ENCODE measurements at regions not wholly inside any gene's neighbourhood (a gene's known extent, or its start where the extent isn't known, plus 50 kb on each side); places are given as distances from the start of the nearest gene placed in this dataset.

DNA sequence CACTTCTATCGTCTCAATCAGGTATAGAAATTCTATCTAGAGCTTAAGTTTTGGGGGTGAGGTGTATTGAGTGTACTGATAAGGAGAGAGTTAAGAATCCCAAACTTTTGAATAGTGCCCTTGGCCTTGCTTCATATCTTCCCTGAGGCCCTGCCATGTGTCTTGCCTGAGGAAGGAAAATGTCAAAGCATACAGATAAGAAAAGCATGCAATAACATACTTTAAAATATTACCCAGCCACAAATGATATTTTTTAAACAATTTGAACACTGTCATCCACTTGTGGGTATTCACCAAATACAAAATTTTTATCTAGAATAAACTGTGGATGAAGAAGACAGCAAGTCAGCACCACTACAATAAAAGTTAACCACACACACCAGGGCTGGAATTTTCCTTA is 631.0 kb upstream of the ALCAM start:
- TF ChIP-seq, protein P1, sequence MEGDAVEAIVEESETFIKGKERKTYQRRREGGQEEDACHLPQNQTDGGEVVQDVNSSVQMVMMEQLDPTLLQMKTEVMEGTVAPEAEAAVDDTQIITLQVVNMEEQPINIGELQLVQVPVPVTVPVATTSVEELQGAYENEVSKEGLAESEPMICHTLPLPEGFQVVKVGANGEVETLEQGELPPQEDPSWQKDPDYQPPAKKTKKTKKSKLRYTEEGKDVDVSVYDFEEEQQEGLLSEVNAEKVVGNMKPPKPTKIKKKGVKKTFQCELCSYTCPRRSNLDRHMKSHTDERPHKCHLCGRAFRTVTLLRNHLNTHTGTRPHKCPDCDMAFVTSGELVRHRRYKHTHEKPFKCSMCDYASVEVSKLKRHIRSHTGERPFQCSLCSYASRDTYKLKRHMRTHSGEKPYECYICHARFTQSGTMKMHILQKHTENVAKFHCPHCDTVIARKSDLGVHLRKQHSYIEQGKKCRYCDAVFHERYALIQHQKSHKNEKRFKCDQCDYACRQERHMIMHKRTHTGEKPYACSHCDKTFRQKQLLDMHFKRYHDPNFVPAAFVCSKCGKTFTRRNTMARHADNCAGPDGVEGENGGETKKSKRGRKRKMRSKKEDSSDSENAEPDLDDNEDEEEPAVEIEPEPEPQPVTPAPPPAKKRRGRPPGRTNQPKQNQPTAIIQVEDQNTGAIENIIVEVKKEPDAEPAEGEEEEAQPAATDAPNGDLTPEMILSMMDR (IDR thresholded peaks at IDR 0.05; ENCODE audit: low read depth, low read length, missing control alignments), result no peak
- no peak for DNase-seq (ENCODE audit: low read depth)
- H3K4me3 ChIP-seq (ENCODE audit: low read depth, low read length), result no peak overlapping the region

- TF ChIP-seq, protein P1 (IDR thresholded peaks at IDR 0.05; ENCODE audit: low read depth, low read length, missing control alignments), result no peak
- no peak overlapping the region for H3K4me3 ChIP-seq (ENCODE audit: low read depth, low read length)
- no peak for DNase-seq (ENCODE audit: low read depth)
Observed at GRCh38 chr3:104738271-104738670, 628.4 kb upstream of the ALCAM start.

GRCh38 chr3:104740874-104741379 is 625.8 kb upstream of the ALCAM start:
- no peak for DNase-seq (ENCODE audit: low read depth)
- H3K4me3 ChIP-seq (ENCODE audit: low read depth, low read length), result no peak overlapping the region
- TF ChIP-seq, protein P1 (IDR thresholded peaks at IDR 0.05; ENCODE audit: low read depth, low read length, missing control alignments), result no peak

- H3K4me3 ChIP-seq (ENCODE audit: low read depth, low read length), result no peak overlapping the region
- DNase-seq (ENCODE audit: low read depth), result no peak
- TF ChIP-seq, protein P1 (IDR thresholded peaks at IDR 0.05; ENCODE audit: low read depth, low read length, missing control alignments), result no peak
Observed at GRCh38 chr3:104742044-104742443, 624.7 kb upstream of the ALCAM start.

GRCh38 chr3:104745313-104745712 is 621.4 kb upstream of the ALCAM start:
- TF ChIP-seq, protein P1 (IDR thresholded peaks at IDR 0.05; ENCODE audit: low read depth, low read length, missing control alignments), result no peak
- no peak for DNase-seq (ENCODE audit: low read depth)
- no peak overlapping the region for H3K4me3 ChIP-seq (ENCODE audit: low read depth, low read length)

DNA sequence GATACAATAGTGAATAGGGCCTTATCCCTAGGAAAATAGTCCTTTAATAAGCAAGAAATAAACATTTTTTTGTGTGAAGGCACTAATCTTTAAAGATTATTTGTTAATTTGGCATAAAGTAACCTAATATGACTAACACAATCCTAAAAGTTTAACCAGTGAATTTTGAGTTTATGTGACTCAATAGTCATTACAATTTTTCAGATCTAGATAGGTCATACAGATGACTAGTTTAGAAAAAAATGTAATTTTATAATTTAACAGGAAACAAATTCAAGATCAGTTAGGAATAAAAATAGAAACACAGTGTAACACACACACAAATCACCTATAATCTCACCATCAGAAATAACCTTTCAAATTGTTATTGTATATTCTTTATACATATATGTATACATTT is 620.7 kb upstream of the ALCAM start:
- no peak for DNase-seq (ENCODE audit: low read depth)

DNA sequence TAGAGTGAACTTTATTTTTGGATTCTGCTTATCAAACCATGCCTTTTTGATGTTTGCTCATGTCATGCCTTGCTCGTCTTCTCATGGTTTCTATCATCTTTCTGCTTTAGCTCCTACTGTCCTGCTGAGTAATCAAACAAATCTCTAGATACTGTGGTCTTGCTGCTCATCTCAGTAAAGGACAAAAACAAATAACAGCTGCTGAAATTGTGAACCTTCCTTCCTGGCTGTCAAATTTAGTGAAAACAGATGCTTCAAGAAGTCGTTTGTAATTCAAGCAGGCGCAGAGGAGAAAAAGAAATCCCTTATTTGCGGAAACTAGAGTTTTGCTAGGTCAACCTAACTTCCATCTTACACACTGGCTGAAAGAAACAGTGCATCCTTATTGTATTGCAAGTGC is 616.1 kb upstream of the ALCAM start:
- no peak for DNase-seq (ENCODE audit: low read depth)
- H3K4me3 ChIP-seq (ENCODE audit: low read depth, low read length), result no peak overlapping the region
- TF ChIP-seq, protein P1 (IDR thresholded peaks at IDR 0.05; ENCODE audit: low read depth, low read length, missing control alignments), result no peak

More for the DNA sequence above, 620.7 kb upstream of the ALCAM start:
- H3K4me3 ChIP-seq (ENCODE audit: low read depth, low read length), result no peak overlapping the region
- TF ChIP-seq, protein P1 (IDR thresholded peaks at IDR 0.05; ENCODE audit: low read depth, low read length, missing control alignments), result no peak

Data from GM12864 (cell line).